A549 (cell line): ENCODE measurements at regions not wholly inside any gene's neighbourhood (a gene's known extent, or its start where the extent isn't known, plus 50 kb on each side); places are given as distances from the start of the nearest gene placed in this dataset.

Source experiments
- BHLHE40 ChIP-seq: IDR thresholded peaks from 2 replicates; pipeline ENCODE4 v1.6.1; 2012; ENCODE audit warnings: low read depth, low read length, inconsistent platforms
- CEBPB ChIP-seq, 2 experiments: fragments of >200 bp in 1 of 2; sonication (Bioruptor Twin) in 1 of 2; formaldehyde crosslinking in 1 of 2; IDR thresholded peaks; 2 replicates each; pipeline ENCODE4 v1.6.1; 2012 to 2016
- ESRRA ChIP-seq: fragments of 150-350 bp; IDR thresholded peaks from 2 replicates; pipeline ENCODE4 v1.6.1; 2014; ENCODE audit warnings: mild to moderate bottlenecking, low read length, borderline replicate concordance
- MAFK ChIP-seq: fragments of 450-650 bp; IDR thresholded peaks from 2 replicates; pipeline ENCODE4 v1.6.1; 2014; ENCODE audit not compliant: partially characterized antibody
- MAX ChIP-seq: IDR thresholded peaks from 2 replicates; pipeline ENCODE4 v1.6.1; 2012
- POLR2A ChIP-seq: IDR thresholded peaks from 2 replicates; pipeline ENCODE4 v1.6.1; 2012; ENCODE audit warnings: mild to moderate bottlenecking, low read length
- RFX5 ChIP-seq: fragments of 450-650 bp; IDR thresholded peaks from 2 replicates; pipeline ENCODE4 v1.7.1; 2014; ENCODE audit warnings: antibody characterized with exemption, mild to moderate bottlenecking, moderate library complexity
- SMC3 ChIP-seq: fragments of >200 bp; sonication (Bioruptor Twin); formaldehyde crosslinking; IDR thresholded peaks from 3 replicates; pipeline ENCODE4 v1.6.1; 2018; ENCODE audit warnings: inconsistent platforms
- SREBF2 ChIP-seq: fragments of 450-650 bp; IDR thresholded peaks from 2 replicates; pipeline ENCODE4 v1.6.1; 2014; ENCODE audit warnings: mild to moderate bottlenecking, moderate library complexity
- TF ChIP-seq, protein P1 (sequence below): fragments of >200 bp; sonication (Bioruptor Twin); formaldehyde crosslinking; IDR thresholded peaks from 3 replicates; pipeline ENCODE4 v1.5.1; 2016

GRCh38 chr14:66119606-66120231 is 366.5 kb upstream of the CCDC196 start:
- TF ChIP-seq RFX5 (no peak), CEBPB (IDR thresholded peaks at IDR 0.05) (no peak), POLR2A (no peak), SMC3 (no peak), ESRRA (no peak), SREBF2 (no peak), MAX (no peak), MAFK (no peak), BHLHE40 (no peak)
- TF ChIP-seq, protein P1, sequence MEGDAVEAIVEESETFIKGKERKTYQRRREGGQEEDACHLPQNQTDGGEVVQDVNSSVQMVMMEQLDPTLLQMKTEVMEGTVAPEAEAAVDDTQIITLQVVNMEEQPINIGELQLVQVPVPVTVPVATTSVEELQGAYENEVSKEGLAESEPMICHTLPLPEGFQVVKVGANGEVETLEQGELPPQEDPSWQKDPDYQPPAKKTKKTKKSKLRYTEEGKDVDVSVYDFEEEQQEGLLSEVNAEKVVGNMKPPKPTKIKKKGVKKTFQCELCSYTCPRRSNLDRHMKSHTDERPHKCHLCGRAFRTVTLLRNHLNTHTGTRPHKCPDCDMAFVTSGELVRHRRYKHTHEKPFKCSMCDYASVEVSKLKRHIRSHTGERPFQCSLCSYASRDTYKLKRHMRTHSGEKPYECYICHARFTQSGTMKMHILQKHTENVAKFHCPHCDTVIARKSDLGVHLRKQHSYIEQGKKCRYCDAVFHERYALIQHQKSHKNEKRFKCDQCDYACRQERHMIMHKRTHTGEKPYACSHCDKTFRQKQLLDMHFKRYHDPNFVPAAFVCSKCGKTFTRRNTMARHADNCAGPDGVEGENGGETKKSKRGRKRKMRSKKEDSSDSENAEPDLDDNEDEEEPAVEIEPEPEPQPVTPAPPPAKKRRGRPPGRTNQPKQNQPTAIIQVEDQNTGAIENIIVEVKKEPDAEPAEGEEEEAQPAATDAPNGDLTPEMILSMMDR = no peak
